Activated gamma-delta T cell treated with Interleukin-2 at 50 U/mL for 16 hours (primary cell): ENCODE measurements at regions not wholly inside any gene's neighbourhood (a gene's known extent, or its start where the extent isn't known, plus 50 kb on each side); places are given as distances from the start of the nearest gene placed in this dataset.
"Not testable (repeated sequence)": the region's sequence is repeated elsewhere in the genome, so short reads cannot be mapped to it uniquely, and the experiment has no call there.

Source experiments
- DNase-seq: peaks from one replicate; pipeline ENCODE4 v3.0.0-alpha.2; 2020

DNA sequence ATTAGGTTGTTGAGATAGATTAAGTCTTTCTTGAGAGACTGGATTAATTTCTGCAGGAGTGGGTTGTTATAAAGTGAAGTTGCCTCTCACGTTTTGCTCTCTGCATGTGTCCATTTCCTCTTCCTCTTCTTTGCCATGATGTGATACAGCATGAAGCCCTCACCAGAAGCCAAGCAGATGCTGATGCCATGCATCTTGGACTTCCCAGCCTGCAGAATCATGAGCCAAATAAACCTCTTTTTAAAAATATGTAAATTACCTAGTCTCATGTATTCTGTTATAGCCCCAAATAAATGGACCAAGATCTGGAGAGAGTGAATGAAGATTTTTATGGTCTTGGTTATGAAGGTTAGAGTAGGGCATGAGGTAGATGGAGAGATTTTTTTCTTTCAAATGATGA lies 111.6 kb upstream of the MAN1A1 start:
- DNase-seq = no peak

DNA sequence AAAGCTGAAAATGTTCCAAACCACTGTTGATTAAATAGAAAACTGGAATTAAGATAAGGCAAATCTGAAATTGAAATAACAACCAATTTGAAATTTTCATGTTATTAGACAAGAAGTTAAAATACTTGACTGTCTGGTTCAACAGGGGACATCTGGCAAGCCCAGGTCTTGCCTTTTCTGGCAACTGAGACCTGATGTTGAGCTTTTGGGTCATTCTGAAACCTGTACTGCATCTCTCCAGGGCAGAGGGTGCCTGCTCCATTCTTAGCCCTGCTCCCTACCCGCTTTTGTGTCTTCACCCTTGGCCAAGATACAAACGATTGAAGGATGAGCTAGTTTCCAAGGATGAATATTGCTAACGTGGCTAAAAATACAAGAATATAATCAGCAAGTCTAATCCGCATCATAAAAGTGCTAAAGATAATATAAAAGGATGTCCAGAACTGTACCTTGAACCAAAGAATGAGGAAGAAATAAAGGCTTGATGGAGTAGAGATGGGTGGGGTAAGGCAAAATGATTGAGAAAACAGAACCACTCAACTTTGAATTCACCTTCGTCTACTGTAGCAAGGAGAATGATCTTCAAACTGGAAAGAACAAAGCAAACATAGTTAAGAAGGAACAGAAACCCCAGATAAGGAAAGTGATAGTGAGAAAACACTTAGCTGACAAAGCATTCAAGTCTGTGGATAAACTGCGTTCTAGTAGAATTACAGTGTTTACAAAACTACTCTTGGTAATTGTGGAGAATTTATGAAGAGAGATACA lies 109.8 kb upstream of the MAN1A1 start:
- no peak for DNase-seq

DNA sequence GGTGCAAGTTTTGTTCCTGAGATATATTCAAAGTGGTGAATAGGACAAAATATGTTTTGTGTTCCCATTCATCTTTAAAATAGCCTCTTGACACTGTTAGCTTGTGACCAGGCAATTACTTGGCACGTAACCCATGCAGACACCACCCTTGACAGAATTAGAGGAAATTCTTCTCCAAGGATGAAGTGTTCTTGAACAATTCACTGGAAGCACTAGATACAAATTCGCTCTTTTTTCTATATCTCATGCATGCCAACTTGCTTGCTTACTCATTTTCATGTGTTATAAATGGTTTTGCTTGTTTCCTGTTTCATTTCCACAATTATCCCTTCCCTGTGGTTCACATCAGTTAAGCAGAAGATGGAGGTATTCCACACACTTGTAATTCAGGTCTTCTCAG lies 105.2 kb upstream of the MAN1A1 start:
- no peak for DNase-seq

DNA sequence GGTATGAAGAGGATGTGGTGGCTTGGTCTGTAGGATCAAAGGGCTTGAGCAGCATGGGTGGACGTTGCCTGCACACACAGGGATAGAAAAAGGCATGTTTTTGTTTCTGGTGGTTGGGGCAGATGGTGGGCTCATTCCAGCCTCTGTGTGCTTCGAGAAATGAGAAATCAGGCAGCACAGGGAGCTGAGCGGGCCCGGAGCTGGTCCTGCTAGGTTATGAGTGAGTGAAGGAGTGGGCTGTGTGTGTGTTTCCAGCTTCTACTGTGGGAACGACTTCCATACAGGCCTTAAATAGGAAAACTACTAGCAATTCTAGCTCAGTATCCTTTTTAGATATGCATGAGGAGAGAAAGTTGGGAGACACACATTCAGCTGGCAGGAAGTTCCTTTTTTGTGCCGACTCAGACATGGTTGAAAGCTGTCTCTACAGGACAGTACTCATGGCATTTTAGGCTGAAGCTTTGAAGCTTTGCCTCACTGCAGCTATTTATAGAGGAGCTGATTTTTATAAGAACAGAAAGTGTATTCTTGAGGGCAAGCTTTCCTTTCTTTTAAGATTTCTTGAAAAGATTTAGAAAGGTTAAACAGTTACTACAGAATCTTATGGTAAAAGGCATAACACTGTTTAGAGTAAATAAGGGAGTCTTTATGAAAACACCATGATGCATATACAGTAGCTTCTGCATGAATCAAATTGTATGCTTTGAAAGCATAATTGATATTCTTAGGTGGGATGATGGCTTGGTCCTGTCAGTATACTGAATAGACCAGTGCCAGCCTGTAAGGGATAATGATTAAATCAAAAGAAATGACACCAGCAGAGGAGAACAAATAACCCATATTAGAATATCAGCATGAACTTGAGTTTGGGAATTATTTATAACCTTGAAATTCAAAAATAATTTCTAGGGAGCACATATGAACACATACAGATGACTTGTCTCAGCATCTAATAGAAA lies 104.0 kb upstream of the MAN1A1 start:
- DNase-seq = no peak

DNA sequence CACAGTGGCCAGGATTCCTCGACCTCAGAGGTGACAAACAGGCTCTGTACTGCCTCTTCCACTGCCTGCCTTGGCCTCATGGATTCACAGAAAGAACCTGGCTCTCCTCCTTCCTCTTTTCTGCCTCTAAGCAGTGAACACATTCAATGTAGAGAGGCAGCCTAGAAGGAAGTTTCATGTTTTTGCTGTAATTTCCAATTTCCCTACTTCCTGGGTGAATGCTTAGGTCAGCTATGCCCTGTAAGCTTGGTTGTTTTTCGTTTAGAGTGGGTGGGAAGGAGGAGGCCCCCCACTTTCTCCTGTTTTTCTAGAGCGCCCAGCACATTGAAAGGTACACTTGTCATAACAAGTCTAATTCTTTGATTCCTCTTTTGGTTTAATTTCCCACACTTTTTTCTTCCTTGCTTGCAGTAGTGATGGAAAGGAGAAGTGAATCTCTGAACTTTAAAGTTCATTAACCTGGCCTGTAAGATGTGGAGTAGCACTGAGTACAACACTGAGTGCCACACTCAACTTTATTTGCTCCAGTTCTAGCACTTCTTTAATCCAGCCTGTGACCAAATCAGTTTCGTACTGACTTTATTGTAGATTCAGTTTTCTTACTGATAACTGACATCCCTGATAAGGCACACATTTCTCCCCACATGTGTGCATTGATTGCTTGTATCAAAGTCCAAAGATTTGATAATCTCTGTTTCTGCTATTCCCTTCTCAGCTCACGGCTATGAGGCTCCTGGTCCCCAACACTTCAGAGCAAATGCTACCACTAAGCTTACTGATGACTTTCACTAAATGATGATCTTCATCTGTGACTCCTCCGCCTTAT lies 100.0 kb upstream of the MAN1A1 start:
- no peak for DNase-seq

DNA sequence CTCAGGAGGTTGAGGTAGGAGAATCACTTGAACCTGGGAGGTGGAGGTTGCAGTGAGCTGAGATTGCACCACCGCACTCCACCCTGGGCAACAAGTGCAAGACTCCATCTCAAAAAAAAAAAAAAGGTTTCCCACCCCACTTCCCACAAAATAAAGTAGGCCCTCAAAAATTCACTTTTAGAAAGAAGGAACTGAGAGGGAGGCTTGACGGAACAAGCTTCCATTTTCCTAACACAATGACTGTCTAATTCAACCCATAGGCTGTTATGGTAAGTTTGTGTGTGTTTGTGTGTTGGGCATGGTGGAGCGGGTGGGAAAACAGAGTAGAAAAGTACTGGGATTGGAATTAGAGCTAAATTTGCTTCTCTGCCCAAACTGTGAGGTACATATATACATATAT lies 98.4 kb upstream of the MAN1A1 start:
- no peak for DNase-seq

DNA sequence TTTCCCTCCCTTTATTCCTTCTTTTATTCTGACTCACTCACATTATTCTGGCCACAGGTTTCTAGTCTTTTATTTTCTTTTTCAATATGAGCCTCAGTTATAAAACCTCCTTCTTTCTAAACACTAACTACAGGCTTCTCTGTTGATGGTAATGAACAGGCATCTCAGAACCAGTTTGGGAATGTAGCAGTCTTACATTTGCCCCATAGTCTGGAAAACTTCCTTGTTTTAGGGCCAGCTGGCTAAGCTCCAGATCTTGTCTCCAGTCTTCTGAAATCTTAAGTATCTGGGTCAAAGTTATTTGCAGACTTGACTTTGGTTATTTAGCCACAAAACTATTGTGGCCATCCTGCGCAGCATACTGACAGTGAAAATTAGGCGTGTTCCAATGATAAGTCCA lies 97.0 kb upstream of the MAN1A1 start:
- no peak for DNase-seq

DNA sequence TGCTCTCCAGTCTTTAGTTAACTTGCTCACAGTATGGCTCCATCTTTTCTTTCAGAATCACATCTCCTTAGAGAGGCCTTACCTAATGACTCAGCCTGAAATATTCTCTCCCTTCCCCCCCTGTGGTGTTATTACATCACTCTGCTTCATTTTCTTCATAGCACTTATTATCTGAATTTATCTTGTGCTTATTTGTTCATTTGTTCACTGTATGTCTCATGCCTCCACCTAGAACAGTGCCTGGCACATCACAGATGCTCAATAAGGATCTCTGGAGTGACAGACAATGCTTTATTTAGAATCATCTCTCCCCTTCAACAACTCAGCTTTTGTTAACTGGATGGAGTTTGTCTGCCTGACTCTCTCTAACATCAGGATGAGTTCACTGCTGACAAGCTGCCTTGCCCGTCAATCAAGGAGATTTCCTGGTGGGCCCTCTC lies 96.6 kb upstream of the MAN1A1 start:
- no peak for DNase-seq

DNA sequence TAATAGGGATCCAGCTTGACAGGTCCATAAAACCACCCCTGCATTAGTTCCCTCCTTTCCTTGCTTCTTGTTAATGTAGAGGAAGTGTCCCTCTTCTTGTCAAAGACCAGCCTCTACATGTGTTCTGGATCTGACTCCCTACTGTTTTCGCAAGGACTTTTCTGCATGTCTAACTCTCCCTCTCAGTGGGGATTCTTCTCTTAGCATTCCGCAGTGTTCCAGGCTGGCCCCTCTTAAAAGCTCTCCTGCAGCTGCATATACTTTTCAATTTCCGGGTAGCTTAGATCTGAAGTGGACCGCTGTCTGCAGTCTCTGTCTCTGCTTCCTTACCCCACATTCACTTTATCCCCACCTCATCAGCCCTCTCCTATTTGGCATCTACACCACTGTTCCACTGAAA lies 96.1 kb upstream of the MAN1A1 start:
- no peak for DNase-seq

DNA sequence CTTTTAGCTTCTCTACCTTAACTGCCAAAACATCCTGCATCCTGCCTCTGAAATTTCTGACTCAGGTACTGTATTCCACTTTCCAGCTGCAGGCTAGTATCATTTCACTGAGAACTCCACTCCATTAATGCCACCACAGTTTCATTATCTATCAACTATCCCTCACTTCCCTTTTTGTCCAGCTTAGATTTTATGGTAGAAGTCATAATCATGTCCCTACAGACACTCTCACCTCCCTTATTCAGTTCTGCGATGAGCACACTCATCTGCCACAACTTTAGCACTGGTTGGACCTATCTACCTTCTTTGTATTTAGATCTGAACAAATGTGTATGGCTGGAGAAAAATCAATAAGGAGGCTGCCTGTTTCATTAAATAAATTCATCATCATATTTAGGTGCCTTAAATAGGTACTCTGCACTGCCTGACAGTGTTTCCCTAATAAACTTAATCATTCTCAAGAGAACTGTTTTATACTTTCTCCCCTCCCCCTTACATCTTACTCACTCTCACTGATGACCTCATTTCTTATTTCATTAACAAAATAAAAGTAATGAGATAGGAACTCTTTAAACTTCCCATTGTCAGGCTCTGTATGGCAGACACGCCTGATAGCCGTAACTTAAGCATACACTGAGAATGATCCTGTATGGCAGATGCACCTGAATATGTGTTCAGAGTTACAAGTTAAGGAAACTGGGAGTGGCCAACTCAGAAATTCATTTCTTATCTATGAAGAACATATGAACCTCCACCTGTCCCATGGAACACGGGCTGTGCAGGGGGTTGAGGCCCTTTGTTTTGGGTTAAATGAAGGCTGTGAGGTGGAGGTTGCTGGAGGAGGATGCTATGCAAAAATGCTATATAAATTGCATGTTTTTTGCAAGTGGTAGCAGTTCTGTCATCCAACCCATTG lies 95.3 kb upstream of the MAN1A1 start:
- DNase-seq = no peak

DNA sequence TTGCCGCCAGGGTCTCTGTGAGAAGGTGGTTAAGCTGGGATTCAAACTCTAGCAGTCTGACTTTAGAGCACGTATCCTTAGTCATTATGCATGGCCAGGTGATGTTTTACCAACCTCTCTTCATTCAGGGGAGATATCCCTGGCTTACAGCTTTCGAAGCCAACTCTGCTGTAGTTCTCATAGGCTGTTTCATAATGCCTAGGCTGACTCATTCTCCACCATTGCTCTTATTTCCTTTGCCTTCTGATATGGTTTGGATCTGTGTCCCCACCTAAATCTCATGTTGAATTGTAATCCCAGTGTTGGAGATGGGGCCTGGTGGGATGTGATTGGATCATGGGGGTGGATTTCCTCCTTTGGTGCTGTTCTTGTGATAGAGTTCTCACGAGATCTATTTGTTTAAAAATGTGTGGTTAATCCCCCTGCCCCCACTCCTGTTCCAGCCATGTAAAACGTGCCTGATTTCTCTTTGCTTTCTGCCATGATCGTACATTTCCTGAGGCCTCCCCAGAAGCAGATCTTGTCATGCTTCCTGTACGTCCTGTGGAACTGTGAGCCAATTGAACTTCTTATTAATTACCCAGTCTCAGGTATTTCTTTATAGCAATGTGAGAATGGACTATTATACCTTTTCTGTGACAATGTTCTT lies 94.6 kb upstream of the MAN1A1 start:
- no peak for DNase-seq

DNA sequence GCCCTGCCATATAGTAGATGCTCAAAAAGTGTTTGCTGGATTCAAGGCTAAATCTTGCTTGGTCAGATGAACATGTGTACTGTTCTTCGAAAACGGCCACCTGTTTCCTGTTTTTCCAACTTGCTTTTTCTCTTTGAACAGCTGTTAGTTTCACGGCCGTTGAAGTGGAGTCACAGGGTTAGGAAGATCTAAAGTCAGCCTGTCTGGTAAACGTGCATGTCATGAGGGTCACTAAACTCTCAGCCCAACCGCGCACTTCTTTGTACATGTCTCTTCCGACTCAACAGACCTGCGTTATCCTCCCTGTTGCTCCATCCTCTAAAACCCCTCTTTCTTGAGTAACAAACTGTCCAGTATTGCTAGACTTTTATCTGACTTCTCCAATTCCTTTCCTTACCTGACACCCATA lies 93.2 kb upstream of the MAN1A1 start:
- DNase-seq = no peak

DNA sequence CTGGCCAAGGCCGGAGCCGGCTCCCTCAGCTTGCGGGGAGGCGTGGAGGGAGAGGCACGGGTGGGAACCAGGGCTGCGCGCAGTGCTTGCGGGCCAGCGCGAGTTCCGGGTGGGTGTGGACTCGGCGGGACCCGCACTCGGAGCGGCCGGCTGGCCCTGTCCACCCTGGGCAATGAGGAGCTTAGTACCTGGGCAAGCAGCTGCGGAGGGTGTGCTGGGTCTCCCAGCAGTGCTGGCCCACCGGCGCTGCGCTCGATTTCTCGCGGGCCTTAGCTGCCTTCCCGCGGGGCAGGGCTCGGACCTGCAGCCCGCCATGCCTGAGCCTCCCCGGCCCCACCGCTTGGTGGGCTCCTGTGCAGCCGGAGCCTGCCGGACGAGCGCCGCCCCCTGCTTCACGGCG lies 91.4 kb upstream of the MAN1A1 start:
- DNase-seq = no peak

DNA sequence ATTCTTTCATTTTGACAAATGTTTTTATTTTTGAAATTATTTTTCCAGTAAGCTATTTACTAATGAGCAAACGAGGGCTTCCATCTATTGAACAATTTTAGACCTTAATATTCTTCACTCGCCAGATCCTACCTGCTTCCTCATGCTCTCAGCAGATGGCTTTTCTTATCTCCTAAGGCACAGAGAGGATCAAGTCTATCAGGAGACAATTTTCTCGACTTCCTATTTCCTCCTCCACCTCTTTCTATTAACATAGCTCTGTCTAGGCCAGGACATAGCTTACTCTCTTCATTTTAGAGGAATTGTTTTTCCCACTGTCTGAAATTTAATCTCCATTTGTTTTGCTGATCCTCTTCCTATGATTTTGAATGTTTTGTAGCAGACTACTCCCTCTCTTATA lies 87.0 kb upstream of the MAN1A1 start:
- DNase-seq = no peak

DNA sequence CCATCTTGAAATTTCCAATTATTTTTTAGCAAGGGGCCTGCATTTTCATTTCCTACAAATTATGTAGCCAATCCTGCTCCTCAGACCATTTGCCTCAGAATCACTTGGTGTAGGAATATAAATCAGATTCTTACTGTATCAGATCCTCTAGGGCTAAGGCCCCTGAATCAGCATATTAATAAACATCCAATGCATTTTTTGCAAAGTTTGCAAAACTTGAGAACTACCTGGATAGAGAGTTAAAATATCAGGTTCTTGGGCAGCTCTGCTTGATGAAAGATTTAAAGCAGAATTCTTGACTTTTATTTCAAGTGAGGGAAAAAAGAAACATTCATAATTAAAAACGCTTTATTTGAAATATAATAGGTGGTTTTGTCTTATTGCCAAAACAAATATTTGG lies 82.2 kb upstream of the MAN1A1 start:
- no peak for DNase-seq

DNA sequence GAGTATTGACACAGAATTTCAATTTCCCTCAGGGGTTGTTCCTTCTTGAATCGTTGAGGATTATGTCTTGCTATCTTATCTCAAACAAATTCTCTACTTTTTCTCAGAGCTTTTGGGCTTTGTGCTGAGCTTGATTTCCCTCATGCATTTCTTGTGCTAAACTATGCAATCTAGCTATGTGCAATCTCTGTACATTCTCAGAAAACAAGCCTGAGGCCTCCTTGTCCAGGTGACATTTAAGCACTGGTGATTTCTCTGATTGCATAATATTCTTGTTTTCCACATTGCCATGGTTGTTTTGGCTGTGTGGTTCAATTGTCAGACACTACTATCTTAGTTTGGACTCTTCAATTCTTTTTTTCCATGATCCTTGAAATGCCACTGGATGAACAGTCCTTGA lies 81.2 kb upstream of the MAN1A1 start:
- no peak for DNase-seq

DNA sequence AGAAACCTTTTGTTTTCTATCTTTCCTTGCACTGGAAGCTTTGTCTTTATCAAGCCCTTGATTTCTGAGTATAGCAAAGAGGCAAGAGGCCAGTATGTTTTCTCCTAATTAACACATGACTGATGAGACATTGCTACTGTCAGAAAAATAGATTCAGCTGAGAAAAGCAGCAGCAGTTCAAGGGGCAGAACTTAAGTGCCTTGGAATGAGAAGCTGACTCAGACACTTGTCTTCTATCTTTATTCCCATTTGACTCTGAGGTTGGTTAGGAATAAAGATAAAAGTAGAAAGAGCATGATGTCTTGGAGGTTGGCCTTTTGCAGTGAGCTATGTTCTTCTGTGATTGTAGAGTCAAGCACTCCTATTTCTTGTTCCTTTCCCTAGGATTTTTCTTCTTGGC lies 79.1 kb upstream of the MAN1A1 start:
- DNase-seq = no peak

DNA sequence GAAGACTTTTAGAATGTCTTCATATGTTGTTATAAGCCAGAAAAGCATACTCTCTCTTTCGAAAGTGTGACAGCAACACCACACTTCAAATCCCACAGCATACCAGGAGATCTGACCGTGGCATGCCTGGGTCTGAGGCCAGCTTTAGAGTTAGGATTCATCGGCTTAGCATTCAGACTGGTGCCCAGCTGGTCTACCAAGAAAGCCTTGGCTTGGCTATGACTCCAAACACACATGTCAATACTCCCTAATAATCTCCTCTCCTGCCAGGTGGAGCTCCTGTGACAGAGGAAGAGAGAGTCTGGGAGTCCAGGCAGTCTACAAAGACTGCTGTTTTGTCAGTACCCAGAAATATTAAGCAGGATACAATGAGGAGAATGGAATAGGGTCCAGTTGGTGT lies 77.1 kb upstream of the MAN1A1 start:
- no peak for DNase-seq

DNA sequence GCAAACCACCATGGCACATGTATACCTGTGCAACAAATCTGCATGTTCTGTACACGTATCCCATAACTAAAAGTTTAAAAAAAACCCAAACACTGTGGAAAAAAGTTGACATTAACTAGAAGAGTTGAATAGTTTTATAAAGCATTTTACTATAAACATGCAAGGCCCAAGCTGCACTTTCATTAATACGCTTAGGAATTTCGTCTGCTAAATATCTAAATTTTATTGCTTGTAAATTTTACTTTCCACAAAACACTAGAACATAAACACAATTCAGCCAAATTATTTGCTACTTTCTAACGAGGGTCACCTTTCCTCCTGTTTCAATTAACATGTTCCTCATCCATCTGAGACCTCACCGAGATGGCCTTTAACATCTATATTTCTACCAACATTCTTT lies 74.4 kb upstream of the MAN1A1 start:
- DNase-seq = no peak

DNA sequence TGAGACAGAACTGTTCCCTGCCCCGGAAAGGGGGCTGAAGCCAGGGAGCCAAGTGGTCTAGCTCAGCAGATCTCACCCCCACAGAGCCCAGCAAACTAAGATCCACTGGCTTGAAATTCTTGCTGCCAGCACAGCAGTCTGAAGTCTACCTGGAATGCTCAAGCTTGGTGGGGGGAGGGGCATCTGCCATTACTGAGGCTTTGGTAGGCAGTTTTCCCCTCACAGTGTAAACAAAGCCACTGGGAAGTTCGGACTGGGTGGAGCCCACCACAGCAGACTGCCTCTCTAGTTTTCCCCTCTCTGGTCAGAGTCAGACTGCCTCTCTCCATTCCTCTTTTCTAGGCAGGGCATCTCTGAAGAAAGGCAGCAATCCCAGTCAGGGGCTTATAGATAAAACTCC lies 68.5 kb upstream of the MAN1A1 start:
- not testable (repeated sequence) for DNase-seq

DNA sequence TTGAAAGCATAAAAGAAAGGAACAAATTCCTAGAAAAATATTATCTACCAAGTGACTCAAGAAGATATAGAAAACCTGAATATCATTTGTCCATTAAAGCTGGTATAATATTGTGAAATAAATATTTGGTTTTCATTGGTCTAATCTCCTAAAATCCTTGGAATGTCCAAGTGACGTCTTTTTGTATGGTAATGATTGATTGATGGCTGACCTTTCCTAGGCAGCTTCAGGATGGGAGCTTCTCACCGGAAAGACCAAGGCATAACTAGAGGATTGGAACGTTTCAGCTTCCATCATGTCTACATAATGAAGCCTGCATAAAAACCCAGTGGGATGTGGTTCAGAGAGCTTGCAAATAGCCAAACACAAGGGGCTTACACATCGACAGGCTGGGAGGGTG lies 57.6 kb upstream of the MAN1A1 start:
- DNase-seq = no peak

DNA sequence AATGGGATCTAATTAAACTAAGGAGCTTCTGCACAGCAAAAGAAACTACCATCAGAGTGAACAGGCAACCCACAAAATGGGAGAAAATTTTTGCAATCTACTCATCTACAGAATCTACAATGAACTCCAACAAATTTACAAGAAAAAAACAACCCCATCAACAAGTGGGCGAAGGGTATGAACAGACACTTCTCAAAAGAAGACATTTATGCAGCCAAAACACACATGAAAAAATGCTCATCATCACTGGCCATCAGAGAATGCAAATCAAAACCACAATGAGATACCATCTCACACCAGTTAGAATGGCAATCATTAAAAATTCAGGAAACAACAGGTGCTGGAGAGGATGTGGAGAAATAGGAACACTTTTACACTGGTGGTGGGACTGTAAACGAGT lies 55.6 kb upstream of the MAN1A1 start:
- not testable (repeated sequence) for DNase-seq
